SKM-1 (cell line): ENCODE measurements at regions not wholly inside any gene's neighbourhood (a gene's known extent, or its start where the extent isn't known, plus 50 kb on each side); places are given as distances from the start of the nearest gene placed in this dataset.
A peak's percentile ranks its signal among the peaks of the same experiment; 100 is the strongest.

Experiments used
- DNase-seq: peaks from one replicate; lab custom pipeline; 2025; ENCODE audit not compliant: unreplicated experiment; lab: John Stamatoyannopoulos, UW

DNA sequence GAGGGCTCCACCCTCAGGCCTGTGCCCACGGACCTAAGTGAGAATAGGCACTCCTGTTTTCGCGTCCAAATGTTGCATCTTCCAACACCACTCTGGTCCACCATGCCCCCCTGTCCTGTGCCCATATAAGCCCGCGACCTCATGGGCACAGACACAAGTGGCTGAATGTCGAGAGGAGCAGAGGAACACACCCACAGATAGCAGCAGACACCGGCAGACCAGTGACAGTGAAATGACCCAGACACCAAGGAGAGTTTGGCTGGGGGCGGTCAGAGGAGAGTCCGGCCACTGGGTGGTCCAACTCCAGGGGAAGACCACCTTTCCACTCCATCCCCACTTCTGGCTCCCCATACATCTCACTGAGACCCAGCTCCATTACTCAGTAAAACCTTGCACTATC, 161.4 kb upstream of the DAB2 start:
- no peak for DNase-seq

DNA sequence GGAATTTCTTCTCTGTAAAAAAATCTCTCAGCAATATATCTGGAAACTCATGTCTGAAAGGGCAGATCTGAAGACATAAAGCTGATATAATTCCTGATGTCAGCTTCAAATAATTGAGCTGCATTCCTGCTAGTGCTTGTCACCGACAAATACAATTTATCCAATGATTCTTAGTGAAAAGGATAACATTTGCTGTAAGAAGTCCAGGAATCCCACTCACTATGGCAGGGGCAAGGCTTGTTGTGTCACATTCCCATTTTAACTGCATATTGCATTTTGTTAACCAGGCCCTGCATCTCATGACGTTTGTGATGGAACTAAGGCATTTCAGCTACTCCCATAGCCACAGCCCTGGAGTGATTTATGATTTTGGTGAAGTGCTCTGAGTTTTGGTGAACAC, 160.1 kb upstream of the DAB2 start:
- DNase-seq, result no peak

DNA sequence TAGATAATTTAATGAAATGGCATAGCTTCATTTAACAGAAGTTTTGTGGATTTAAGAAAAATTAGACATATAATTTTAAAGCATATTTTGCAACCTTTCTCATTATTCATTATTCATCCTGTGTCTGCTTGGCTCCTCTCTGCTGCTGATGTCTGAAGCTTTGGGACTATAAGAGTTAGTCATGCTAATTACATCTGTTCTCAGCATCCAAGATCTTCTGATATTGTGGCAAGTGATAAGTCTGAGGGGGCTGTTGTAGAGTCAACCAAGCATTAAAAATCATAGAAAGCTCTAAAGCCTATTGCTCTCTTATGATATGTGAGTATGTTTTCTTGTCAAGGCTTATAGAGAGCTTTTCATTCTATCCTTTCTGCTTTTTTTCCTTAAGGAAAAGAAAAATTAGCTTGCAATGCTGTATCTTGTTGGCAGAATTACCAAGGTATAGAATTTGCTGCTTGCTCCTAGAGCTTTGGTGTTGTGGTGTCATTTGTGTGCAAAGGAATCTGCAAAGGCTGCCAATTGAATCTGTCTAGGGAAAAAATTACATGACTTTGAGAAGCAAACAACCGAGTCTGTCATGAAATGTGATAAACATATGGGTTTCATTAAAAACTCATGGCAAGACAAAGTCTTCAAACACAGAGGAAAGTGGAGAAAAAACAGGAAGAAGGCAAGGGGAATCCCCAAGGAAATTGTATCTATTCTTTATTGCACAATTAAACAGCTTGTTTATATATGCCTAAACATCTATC, 156.1 kb upstream of the DAB2 start:
- DNase-seq, result no peak

DNA sequence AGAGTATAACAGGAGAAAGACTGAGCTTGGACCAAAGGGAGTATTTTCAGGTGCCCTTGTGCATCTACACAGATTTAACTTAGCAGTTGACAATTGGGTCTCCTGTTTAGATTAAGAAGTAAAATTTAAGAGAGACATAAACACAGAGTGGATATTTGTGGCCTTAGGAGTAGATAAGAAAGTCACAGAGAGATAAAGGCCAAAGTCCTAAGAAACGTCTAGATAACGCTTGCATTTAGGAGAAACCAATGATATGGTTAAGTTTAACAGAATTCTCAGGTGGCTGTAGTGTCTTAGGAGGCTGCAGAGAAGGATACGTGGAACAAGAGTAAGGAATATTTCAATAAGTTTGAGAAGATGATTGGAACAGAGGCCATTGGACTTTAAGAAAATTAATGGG, 155.0 kb upstream of the DAB2 start:
- DNase-seq, result no peak

DNA sequence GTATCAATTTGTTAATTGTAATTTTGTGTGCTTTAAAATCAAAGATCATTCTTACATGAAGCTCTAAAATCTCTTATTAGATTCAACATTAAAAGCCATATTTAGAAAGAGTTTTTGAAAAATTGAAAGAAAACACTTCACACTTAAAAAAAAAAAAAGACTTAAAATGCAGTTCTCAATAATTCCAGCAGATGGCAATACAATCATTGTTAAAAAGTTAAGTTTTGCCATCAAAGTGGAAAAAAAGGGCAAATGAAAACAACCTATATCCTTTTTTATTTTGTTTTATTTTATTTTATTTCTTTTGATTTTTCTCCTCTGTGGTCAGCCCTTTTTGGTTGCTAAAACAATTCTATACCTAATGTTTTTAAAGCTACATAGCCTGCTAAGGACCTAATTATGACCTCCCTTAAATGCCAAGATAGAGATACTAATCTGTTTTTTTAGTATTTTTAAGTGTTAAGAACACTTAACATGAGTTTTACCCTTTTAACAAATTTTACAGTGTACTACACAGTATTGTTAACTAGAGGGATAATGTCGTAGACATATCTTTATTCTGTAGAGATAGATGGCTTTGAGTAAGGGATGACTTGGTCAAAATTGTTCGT, 154.2 kb upstream of the DAB2 start:
- DNase-seq, result no peak

DNA sequence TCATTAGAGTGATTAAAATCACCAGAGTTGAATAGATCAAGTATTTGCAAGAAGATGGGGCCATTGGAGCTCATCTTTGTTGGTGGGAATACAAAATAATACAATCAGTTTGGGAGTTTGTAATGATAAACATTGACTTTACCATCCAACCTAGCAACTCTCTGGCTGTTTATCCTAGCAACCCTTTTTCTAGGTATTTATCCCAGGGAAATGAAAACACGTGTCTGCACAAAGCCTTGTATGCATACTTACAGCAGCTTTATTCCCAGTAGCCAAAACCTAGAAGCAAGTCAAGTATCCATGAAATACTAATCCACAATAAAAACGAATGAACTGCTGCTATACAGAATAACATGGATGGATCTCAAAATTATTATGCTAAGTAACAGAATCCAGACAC, 152.7 kb upstream of the DAB2 start:
- DNase-seq, result no peak

DNA sequence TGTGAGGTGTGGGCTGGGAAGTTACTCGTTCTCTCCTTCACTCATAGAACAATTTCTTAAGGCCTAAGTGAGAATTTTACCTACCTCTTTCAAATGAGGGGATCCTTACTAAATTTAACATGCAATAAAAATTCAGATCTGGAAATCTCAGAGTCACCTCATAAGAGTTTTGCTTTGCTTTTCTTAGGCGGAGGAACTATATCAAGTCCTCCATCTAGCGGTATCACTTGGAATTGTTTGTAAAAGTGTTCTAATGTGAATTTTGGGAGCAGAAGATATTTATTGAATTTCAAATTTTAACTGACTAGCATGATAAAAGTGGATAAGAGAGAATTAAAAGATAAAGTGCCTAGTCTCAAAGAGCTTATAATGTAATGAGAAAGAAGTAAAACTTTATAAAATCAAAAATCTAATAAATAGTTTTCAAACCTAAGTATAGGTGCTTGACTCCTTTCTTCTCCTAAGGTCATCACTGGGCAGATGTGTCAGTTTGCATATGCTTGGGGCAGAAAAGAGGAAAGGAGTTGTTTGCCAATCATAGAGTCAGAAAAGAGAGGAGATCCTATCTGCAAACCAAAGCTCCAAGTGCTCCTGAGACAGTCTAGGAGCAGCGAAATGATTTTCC, 145.7 kb upstream of the DAB2 start:
- DNase-seq, result peak; percentile 7

DNA sequence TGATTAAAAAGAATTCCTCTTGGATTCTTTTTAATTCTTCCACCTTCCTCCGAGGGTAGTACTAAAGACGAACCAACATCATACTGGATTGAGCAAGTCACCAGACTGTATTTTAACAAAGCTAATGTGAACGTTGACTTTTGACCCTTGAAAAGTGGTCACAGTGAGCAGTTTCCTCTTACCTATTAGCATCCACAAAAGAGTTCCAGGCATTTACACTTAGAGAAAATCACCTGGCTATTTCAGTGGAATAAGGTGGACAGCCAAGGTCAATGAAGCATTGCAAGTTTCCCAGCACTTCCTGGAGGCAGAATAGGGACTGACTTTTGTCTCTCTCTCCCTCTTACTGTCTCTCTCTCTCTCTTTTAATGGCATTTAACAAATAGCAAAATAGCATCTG, 145.1 kb upstream of the DAB2 start:
- DNase-seq, result no peak

DNA sequence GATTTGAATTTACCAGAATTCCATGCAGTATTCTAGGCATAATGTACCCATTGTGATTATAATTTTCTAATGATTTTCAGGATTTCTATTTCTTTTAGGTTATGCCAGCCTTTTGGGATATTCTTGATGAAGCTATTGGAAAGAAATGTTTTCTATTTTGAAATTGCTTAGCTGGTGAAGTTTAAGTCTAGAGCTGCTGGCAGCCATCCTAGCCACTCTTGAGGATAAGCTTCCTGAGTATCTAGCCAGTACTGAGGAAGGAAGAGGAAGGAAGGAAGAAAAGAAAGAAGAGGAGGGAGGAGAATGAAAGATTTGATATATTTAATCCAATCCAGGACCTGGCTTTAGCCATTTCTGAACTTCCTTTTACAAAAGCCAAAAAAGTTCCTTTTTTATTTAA, 142.1 kb upstream of the DAB2 start:
- no peak for DNase-seq

DNA sequence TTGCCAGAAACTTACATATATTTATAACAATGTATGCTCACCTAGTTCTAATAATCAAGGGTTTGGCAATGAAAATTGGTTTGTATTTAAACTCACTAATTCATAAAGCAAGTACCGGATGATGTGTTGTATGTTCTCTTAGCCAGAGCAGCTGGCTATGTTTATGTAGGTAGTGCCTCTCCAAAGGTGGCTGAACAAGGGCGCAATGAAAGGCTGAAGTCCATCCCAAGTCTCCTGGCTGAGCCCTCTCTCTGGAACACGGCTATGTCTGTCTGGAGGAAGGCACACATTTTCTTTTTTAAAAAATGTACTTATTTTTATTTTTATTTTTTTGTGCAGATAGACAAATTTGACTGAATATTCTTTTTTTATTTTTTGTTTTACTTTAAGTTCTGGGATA, 141.2 kb upstream of the DAB2 start:
- DNase-seq, result no peak

DNA sequence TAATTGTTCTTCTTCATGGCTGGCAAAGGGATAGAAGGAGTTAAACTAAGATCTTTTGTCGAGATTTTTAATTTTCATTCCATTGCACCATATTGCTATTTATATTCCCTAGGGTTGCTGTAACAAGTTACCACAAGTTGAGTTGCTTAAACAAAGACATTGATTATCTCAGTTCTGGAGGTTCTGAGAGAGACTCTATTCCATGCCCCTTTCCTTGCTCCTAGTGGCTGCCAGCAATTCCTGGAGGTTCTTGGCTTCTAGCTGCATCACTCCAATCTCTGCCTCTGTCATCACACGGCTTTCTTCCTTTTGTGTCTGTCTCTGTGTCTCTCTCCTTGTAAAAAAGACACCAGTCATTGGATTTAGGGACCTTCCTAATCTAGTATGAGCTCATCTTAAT, 136.6 kb upstream of the DAB2 start:
- DNase-seq, result no peak

DNA sequence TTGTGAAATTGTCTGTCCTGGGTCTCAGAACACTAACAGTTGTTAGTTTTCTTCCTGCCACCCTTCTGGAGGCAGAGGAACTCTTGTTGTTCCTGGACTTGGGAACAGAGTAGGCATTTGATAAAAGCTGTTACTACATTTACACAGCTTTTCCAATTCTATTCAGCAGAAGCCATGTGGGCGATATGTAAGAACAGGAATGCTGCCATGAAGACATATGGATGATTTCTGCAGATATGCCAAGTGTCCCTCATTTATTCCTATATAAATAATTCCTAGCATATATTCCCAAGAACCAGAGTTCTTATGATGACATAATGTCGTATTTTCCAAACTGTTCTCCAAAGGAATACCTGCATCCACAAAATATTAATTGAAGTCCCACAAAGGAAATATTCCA, 135.9 kb upstream of the DAB2 start:
- no peak for DNase-seq

DNA sequence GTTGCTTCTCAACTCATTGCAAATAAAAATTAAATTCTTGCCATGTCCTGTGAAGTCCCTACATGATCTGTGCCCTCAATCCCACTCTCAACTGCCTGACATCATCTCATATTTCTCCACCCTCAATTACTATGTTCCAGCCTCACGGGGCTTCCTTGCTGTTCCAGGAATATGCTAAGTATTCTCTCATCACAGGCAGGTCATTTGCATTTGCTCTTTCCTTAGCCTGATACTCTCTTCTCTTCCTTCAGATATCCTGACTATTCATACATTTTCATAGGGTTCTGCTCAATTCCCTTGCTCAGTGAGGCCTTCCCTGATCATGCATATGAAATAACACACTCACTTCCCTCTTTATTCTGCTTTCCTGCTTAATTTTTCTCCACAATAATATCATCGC, 135.1 kb upstream of the DAB2 start:
- no peak for DNase-seq

DNA sequence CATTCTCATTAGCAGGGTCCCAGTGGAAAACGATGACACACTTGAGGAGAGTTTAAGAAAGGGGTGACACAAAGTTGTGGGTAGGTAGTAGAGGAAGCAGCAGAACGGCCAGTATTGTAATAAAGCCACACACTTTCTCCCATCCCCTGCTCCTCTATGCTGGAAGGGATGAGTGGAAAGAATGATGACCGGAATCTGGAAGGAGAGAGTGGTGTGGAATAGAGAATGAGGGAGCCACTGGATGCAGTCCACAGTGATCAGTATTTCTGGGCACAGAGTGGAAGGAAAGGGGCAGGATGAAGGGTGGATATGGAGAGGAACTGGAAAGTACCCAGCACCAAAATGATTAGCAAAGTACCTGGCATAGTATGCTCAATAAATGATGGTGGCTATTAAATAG, 133.8 kb upstream of the DAB2 start:
- DNase-seq, result no peak

DNA sequence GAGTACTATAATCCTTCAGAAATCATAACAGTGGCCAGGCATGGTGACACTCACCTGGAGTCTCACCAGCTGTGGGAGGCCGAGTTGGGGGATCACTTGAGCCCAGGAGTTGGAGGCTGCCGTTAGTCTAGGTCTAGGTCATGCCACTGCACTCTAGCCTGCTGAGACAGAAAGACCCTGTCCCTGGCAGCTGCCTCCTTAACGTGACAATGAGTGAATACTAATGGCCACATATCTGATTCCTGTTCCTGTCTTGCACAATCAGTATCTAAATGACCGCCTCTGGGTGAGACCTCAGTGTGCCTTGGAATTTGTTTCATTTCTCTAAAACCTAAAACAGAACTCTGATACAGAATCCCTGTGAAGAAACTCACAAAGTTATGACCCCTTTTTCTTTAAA, 131.0 kb upstream of the DAB2 start:
- no peak for DNase-seq

DNA sequence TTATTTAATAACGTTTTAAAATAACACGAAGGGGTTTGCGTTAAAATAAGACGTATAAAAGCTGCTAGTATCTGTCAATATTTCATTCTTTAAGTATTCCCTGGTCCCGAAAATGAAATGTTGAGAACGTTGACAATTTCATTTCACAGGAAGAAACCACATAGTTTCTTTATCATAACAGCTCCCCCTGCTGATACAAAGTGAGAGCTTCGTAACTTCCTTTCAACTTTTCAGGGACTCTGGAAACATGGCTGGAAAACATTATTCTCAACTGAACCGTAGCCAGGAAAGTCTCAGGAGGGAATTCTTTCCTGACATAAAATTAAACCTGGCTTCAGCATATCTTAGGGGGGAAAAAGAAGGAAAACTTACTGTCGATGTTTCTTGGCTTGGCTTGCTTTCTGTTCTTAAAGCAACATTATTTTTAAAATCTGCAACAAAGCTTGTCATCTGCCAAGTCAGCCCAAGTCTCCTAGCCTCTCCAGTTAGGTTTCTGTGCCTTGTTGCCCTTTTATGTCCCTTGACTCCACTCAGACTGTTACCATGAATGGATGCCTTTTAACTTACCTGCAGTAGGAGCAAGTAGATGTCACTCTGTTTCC, 122.9 kb upstream of the DAB2 start:
- DNase-seq, result peak; percentile 14

DNA sequence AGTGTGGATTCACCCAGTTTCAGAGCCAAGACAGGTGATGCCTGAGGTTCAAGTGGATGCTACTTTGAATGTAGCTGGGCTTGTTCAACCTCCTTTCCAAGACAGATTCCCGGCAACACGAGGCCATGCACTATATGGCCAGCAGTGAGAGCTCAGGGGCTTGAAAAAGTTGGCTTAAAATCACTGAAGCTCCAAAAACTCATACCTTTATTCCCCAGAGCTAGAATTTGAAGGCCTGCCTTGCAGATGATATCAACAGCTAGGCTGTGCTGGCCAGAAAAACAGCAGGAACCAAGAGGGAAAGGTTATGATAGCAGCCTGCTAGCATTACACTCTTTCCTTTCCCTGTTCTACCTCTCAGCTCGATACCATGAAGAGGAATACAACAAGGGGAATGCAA, 120.2 kb upstream of the DAB2 start:
- no peak for DNase-seq

DNA sequence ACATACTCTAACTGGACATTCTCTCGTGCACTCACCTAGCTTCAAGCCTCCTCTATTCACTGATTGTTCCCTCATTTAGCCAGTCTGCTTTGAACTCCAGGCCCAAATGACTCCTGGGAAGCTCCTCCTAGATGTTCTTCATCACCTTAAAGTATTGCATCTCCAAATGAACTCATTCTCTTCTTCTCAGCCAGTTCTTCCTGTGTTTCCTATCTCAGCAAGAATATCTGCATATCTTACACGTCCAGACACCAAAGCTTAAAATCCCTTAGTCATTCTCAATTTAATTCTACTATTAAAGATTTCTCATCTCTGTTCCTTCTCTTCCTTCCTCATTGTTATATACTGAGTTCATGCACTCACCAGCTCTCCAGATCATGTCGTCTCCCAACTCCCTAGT, 118.6 kb upstream of the DAB2 start:
- DNase-seq, result no peak

DNA sequence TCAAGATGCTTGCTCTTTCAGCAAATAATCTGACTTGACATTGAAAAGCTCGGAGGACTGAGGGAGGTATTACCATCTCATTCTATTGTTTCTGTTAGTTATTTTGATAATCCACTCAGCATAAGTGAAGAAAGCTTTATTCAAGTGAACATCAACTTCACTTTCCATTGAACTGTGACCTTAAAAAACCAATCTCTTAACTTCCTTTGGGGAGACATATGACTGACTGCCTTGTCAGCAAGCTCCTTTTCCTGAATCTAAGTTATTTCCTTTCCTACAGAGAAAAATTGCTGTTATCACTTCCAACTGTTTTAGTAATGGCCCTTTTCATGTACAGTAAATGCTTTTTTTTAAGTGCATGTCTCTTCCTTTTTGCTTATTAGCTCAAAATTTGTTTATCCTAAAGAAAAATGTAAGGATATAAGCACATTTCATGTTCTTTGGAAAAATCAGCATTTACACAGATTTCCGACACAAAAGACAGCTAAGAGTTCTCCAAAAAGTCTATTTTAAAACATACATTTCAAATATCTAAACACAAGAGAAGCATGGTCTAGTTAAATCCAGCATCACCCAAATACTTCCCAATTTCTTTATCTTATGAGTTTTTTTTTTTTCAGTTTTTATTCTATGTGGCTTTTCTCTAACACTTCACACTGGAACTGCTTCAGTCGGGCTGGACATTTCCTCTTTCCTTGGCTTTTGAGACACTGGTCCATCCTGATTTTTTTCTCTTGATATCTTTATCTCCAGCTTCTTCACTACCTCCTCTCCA, 117.9 kb upstream of the DAB2 start:
- DNase-seq, result no peak

DNA sequence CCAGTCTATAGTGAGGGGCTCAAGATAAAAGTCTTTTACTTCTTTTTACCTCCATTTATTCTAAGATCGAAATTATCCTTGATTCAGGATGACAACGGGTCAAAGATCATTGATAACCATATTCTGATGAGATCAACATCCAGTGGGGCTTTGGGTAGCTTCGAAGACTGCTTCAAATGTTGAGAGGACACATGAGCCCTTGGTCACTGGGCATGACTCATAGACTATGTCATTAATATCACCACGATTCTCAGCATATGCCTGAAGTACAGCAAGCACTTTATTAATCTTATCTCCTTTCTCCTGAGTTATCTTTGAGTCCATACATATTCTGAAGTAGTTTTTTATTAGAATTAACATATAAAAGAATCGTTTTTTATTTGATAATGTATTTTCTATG, 117.1 kb upstream of the DAB2 start:
- DNase-seq, result no peak

DNA sequence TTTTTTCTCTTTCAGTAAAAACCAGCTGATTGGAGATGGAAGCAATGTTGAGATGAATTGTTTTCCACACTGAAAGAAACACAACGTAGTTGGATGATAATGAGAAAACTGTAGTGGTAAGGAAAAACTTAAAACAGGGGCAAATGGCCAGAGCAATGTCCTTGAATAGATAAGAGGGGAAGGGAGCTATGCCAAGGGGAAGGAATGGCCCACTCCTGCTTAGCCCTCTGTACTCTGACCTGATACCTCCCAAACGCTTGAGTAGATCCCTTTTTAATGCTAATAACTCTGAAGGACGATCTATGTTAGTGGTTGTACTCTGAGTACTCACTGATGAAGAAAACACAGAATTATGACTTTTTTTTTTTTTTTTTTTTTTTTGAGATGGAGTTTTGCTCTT, 114.7 kb upstream of the DAB2 start:
- no peak for DNase-seq

DNA sequence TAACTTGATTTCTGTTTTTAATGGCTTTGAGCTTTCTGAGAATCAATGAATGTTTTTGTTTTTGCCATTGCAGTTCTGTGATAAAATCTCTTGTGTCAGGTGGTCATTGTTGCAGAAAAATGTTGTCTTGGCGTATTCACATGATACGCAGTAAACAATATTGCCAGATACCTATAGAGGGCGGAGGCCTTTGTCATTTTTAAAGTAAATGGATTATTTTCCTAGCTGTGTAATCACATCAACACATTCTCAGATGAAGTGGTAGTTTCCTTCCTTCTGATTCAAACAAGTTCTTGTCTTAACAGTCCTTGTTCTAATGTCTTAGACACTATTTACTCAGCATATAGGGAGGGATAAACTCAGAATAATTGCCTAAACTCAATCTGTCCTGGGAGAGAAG, 109.9 kb upstream of the DAB2 start:
- DNase-seq, result no peak
